ENCODE measurements at regions not wholly inside any gene's neighbourhood (a gene's known extent, or its start where the extent isn't known, plus 50 kb on each side); places are given as distances from the start of the nearest gene placed in this dataset.

- no peaks in the 10 kb centered on the region for H3K4me1 ChIP-seq (ENCODE audit: insufficient read depth)
Measured at GRCh38 chr9:90010793-90011192, 406.0 kb downstream of the GADD45G start.

GRCh38 chr9:90012949-90013348 lies 408.1 kb downstream of the GADD45G start:
- no peaks in the 10 kb centered on the region for H3K9me2 ChIP-seq (replicated peaks; ENCODE audit: insufficient read depth)
- 78% methylated on average over 1 of the region's 1 CpG for WGBS (ENCODE audit: low lambda C conversion rate, missing lambda C conversion rate)
- no peaks in the 10 kb centered on the region for H3K9me3 ChIP-seq (ENCODE audit: low read depth)
- no peaks in the 10 kb centered on the region for H3K79me2 ChIP-seq
- no peak overlapping the region for H2AFZ ChIP-seq
- no peaks in the 10 kb centered on the region for H3K4me1 ChIP-seq (ENCODE audit: insufficient read depth)
- H4K20me1 ChIP-seq (ENCODE audit: insufficient read depth, poor library complexity, severe bottlenecking), result no peaks in the 10 kb centered on the region
- TF ChIP-seq EZH2phosphoT487 (IDR thresholded peaks at IDR 0.05; ENCODE audit: low read depth, severe bottlenecking, unreplicated experiment), result no peak
- no peak for TF ChIP-seq CTCF (IDR thresholded peaks at IDR 0.05; ENCODE audit: poor library complexity)
- no peak for TF ChIP-seq EZH2 (IDR thresholded peaks at IDR 0.05; ENCODE audit: borderline replicate concordance)
- no peak overlapping the region for H3K4me3 ChIP-seq
- no peaks in the 10 kb centered on the region for H3K36me3 ChIP-seq (replicated peaks; ENCODE audit: insufficient read depth, low read depth)
- DNase-seq (ENCODE audit: low spot score), result no peak
- H3K4me2 ChIP-seq, result no peak overlapping the region
- H3K27me3 ChIP-seq, result no peaks in the 10 kb centered on the region
- no peak overlapping the region for H3K27ac ChIP-seq

More at GRCh38 chr9:90010793-90011192, 406.0 kb downstream of the GADD45G start:
- H3K9me2 ChIP-seq (replicated peaks; ENCODE audit: insufficient read depth), result no peaks in the 10 kb centered on the region
- H3K4me2 ChIP-seq, result no peak overlapping the region
- no peak overlapping the region for H3K27ac ChIP-seq
- H3K4me3 ChIP-seq, result no peak overlapping the region
- no peaks in the 10 kb centered on the region for H3K79me2 ChIP-seq
- H4K20me1 ChIP-seq (ENCODE audit: insufficient read depth, poor library complexity, severe bottlenecking), result no peaks in the 10 kb centered on the region
- H3K9me3 ChIP-seq (ENCODE audit: low read depth), result no peaks in the 10 kb centered on the region
- DNase-seq (ENCODE audit: low spot score), result no peak
- no peak for TF ChIP-seq EZH2phosphoT487 (IDR thresholded peaks at IDR 0.05; ENCODE audit: low read depth, severe bottlenecking, unreplicated experiment)
- TF ChIP-seq EZH2 (IDR thresholded peaks at IDR 0.05; ENCODE audit: borderline replicate concordance), result no peak
- no peak for TF ChIP-seq CTCF (IDR thresholded peaks at IDR 0.05; ENCODE audit: poor library complexity)
- H3K36me3 ChIP-seq (replicated peaks; ENCODE audit: insufficient read depth, low read depth), result no peaks in the 10 kb centered on the region
- WGBS (ENCODE audit: low lambda C conversion rate, missing lambda C conversion rate), result 96% methylated on average over 10 of the region's 11 CpGs
- H2AFZ ChIP-seq, result no peak overlapping the region
- H3K27me3 ChIP-seq, result no peaks in the 10 kb centered on the region

GRCh38 chr9:90013778-90014177 lies 409.0 kb downstream of the GADD45G start:
- Histone ChIP-seq H3K36me3 (replicated peaks; ENCODE audit: insufficient read depth, low read depth) (no peaks in the 10 kb centered on the region), H3K27ac (no peak overlapping the region), H2AFZ (no peak overlapping the region), H3K79me2 (no peaks in the 10 kb centered on the region), H4K20me1 (ENCODE audit: insufficient read depth, poor library complexity, severe bottlenecking) (no peaks in the 10 kb centered on the region), H3K9me3 (ENCODE audit: low read depth) (no peaks in the 10 kb centered on the region), H3K27me3 (no peaks in the 10 kb centered on the region), H3K9me2 (replicated peaks; ENCODE audit: insufficient read depth) (no peaks in the 10 kb centered on the region), H3K4me2 (no peak overlapping the region), H3K4me1 (ENCODE audit: insufficient read depth) (no peaks in the 10 kb centered on the region), H3K4me3 (no peak overlapping the region)
- TF ChIP-seq EZH2 (IDR thresholded peaks at IDR 0.05; ENCODE audit: borderline replicate concordance) (no peak), EZH2phosphoT487 (IDR thresholded peaks at IDR 0.05; ENCODE audit: low read depth, severe bottlenecking, unreplicated experiment) (no peak), CTCF (IDR thresholded peaks at IDR 0.05; ENCODE audit: poor library complexity) (no peak)
- no peak for DNase-seq (ENCODE audit: low spot score)
- WGBS (ENCODE audit: low lambda C conversion rate, missing lambda C conversion rate), result 95% methylated on average over 8 of the region's 8 CpGs

- Histone ChIP-seq H3K4me3 (no peak overlapping the region), H3K9me2 (replicated peaks; ENCODE audit: insufficient read depth) (no peaks in the 10 kb centered on the region), H3K9me3 (ENCODE audit: low read depth) (no peaks in the 10 kb centered on the region), H3K27ac (no peak overlapping the region), H3K4me1 (ENCODE audit: insufficient read depth) (no peaks in the 10 kb centered on the region), H3K79me2 (no peaks in the 10 kb centered on the region), H3K36me3 (replicated peaks; ENCODE audit: insufficient read depth, low read depth) (no peaks in the 10 kb centered on the region), H3K27me3 (no peaks in the 10 kb centered on the region), H4K20me1 (ENCODE audit: insufficient read depth, poor library complexity, severe bottlenecking) (no peaks in the 10 kb centered on the region), H3K4me2 (no peak overlapping the region), H2AFZ (no peak overlapping the region)
- 96% methylated on average over 9 of the region's 9 CpGs for WGBS (ENCODE audit: low lambda C conversion rate, missing lambda C conversion rate)
- no peak for DNase-seq (ENCODE audit: low spot score)
- TF ChIP-seq CTCF (IDR thresholded peaks at IDR 0.05; ENCODE audit: poor library complexity) (no peak), EZH2phosphoT487 (IDR thresholded peaks at IDR 0.05; ENCODE audit: low read depth, severe bottlenecking, unreplicated experiment) (no peak), EZH2 (IDR thresholded peaks at IDR 0.05; ENCODE audit: borderline replicate concordance) (no peak)
Measured at GRCh38 chr9:90014421-90014820, 409.6 kb downstream of the GADD45G start.

All from hepatocyte (in vitro differentiated cells).